Osteoblast (primary cell): ENCODE measurements at regions not wholly inside any gene's neighbourhood (a gene's known extent, or its start where the extent isn't known, plus 50 kb on each side); places are given as distances from the start of the nearest gene placed in this dataset.

Source experiments
- DNase-seq: peaks from one replicate; pipeline ENCODE4 v3.0.0; 2011; ENCODE audit warnings: low spot score, mixed read lengths; ENCODE audit not compliant: insufficient read length; ENCODE audit errors: missing footprints
- H2AFZ ChIP-seq: 2 replicates; pipeline ENCODE4 v1.6.0; 2011; ENCODE audit warnings: mild to moderate bottlenecking, low read length
- H3K27ac ChIP-seq: 2 replicates; pipeline ENCODE4 v1.5.1; 2011; ENCODE audit warnings: mild to moderate bottlenecking, low read depth, low read length, moderate library complexity
- H3K27me3 ChIP-seq: 2 replicates; pipeline ENCODE4 v1.6.0; 2012; ENCODE audit warnings: mild to moderate bottlenecking, control low read depth, inconsistent platforms, low read length, moderate library complexity; ENCODE audit not compliant: insufficient read depth
- H3K36me3 ChIP-seq: 2 replicates; pipeline ENCODE4 v1.5.1; 2011; ENCODE audit warnings: mild to moderate bottlenecking, low read length, control low read depth, moderate library complexity; ENCODE audit not compliant: insufficient read depth
- H3K4me1 ChIP-seq: 2 replicates; pipeline ENCODE4 v1.5.1; 2011; ENCODE audit warnings: mild to moderate bottlenecking, low read length, control low read depth, moderate library complexity; ENCODE audit not compliant: insufficient read depth
- H3K4me2 ChIP-seq: 2 replicates; pipeline ENCODE4 v1.6.0; 2011; ENCODE audit warnings: mild to moderate bottlenecking, low read length; ENCODE audit not compliant: insufficient read depth
- H3K4me3 ChIP-seq: fragments of 200-600 bp; sonication (generic); 3 replicates; pipeline ENCODE4 v1.5.1; 2012; ENCODE audit warnings: mild to moderate bottlenecking, low read length, inconsistent platforms; ENCODE audit not compliant: insufficient read depth
- H3K79me2 ChIP-seq: 2 replicates; pipeline ENCODE4 v1.6.0; 2012; ENCODE audit warnings: mild to moderate bottlenecking, low read length, control low read depth, inconsistent platforms; ENCODE audit not compliant: insufficient read depth
- H3K9me3 ChIP-seq: 2 replicates; pipeline ENCODE4 v1.5.1; 2011; ENCODE audit warnings: low read depth, low read length, control low read depth
- H4K20me1 ChIP-seq: 2 replicates; pipeline ENCODE4 v1.6.0; 2012; ENCODE audit warnings: mild to moderate bottlenecking, low read length, control low read depth; ENCODE audit not compliant: insufficient read depth
- CTCF ChIP-seq: IDR thresholded peaks from 2 replicates; pipeline ENCODE4 v1.5.1; 2011; ENCODE audit warnings: mild to moderate bottlenecking, low read depth, low read length, moderate library complexity; ENCODE audit errors: extremely low read depth

GRCh38 chrX:79618280-79618679, 251.1 kb upstream of the ITM2A start:
- H3K27ac ChIP-seq = no peak overlapping the region
- no peak overlapping the region for H2AFZ ChIP-seq
- no peaks in the 10 kb centered on the region for H3K27me3 ChIP-seq
- H3K4me1 ChIP-seq = no peaks in the 10 kb centered on the region
- H3K4me2 ChIP-seq = no peak overlapping the region
- no peaks in the 10 kb centered on the region for H3K36me3 ChIP-seq
- no peaks in the 10 kb centered on the region for H3K9me3 ChIP-seq
- no peaks in the 10 kb centered on the region for H4K20me1 ChIP-seq
- no peak overlapping the region for H3K4me3 ChIP-seq
- DNase-seq = no peak
- no peaks in the 10 kb centered on the region for H3K79me2 ChIP-seq
- no peak for TF ChIP-seq CTCF

- TF ChIP-seq CTCF = no peak
- H3K36me3 ChIP-seq = no peaks in the 10 kb centered on the region
- no peaks in the 10 kb centered on the region for H3K4me1 ChIP-seq
- no peak for DNase-seq
- H3K79me2 ChIP-seq = no peaks in the 10 kb centered on the region
- no peaks in the 10 kb centered on the region for H3K9me3 ChIP-seq
- no peak overlapping the region for H2AFZ ChIP-seq
- no peak overlapping the region for H3K4me3 ChIP-seq
- H3K27ac ChIP-seq = no peak overlapping the region
- H3K4me2 ChIP-seq = no peak overlapping the region
- no peaks in the 10 kb centered on the region for H3K27me3 ChIP-seq
- H4K20me1 ChIP-seq = no peaks in the 10 kb centered on the region
Observed at GRCh38 chrX:79604364-79604763, 237.2 kb upstream of the ITM2A start.

- Histone ChIP-seq H3K27me3 (no peaks in the 10 kb centered on the region), H2AFZ (no peak overlapping the region), H3K27ac (no peak overlapping the region), H3K79me2 (no peaks in the 10 kb centered on the region), H3K9me3 (no peaks in the 10 kb centered on the region), H3K4me2 (no peak overlapping the region), H3K4me3 (no peak overlapping the region), H4K20me1 (no peaks in the 10 kb centered on the region), H3K36me3 (no peaks in the 10 kb centered on the region), H3K4me1 (no peaks in the 10 kb centered on the region)
- no peak for DNase-seq
- no peak for TF ChIP-seq CTCF
Observed at GRCh38 chrX:79601341-79602131, 234.4 kb upstream of the ITM2A start.

- Histone ChIP-seq H4K20me1 (no peaks in the 10 kb centered on the region), H3K36me3 (no peaks in the 10 kb centered on the region), H3K79me2 (no peaks in the 10 kb centered on the region), H3K27me3 (no peaks in the 10 kb centered on the region), H3K9me3 (no peaks in the 10 kb centered on the region), H3K27ac (no peak overlapping the region), H3K4me3 (no peak overlapping the region), H3K4me1 (no peaks in the 10 kb centered on the region), H2AFZ (no peak overlapping the region), H3K4me2 (no peak overlapping the region)
- no peak for DNase-seq
- TF ChIP-seq CTCF = peak; percentile 13
Observed at GRCh38 chrX:79592259-79592658, 225.1 kb upstream of the ITM2A start.
